Psoas muscle (tissue), 7 donors: ENCODE measurements at regions not wholly inside any gene's neighbourhood (a gene's known extent, or its start where the extent isn't known, plus 50 kb on each side); places are given as distances from the start of the nearest gene placed in this dataset.

Experiments
- ATAC-seq, 4 donors: fragments of 200-7000 bp; cut with Tn5 transposase; one replicate each; pipeline ENCODE4 v1.9.1; 2020; ENCODE audit warnings: moderate library complexity in 3 of 4, mild to moderate bottlenecking in 2 of 4
- DNase-seq, 2 donors: peaks; one replicate each; pipeline ENCODE4 v3.0.0-alpha.2; 2020
- H3K27ac ChIP-seq: fragments of 200-600 bp; one replicate; pipeline ENCODE4 v1.8.0; 2022
- H3K27me3 ChIP-seq, 3 donors: fragments of 200-600 bp in 1 of 3; one replicate each; pipeline versions ENCODE4 v1.6.1 to v1.8.0; 2013 to 2022; ENCODE audit warnings: low read length in 2 of 3, mild to moderate bottlenecking in 2 of 3, moderate library complexity in 1 of 3; ENCODE audit not compliant: insufficient read depth in 3 of 3
- H3K36me3 ChIP-seq, 2 donors: fragments of 200-600 bp in 1 of 2; one replicate each; pipeline versions ENCODE4 v1.6.1 to v1.8.0; 2013 to 2022; ENCODE audit warnings: low read depth in 1 of 2, mild to moderate bottlenecking in 1 of 2, moderate library complexity in 1 of 2; ENCODE audit not compliant: insufficient read depth in 1 of 2
- H3K4me1 ChIP-seq: fragments of 200-600 bp; one replicate; pipeline ENCODE4 v1.8.0; 2022
- H3K4me3 ChIP-seq: fragments of 200-600 bp; one replicate; pipeline ENCODE4 v1.8.0; 2022; ENCODE audit warnings: mild to moderate bottlenecking
- H3K9me3 ChIP-seq: fragments of 200-600 bp; one replicate; pipeline ENCODE4 v1.8.0; 2022
- WGBS, 3 donors: extraction: QIAGEN DNeasy Blood & Tissue Kit; methylation state at CpG; one replicate each; pipeline versions ENCODE4 v1.1.6 to v1.1.7; 2013; 5-methylcytosine and 5-hydroxymethylcytosine counted together
- intact Hi-C, 2 donors: fragments of 100-400 bp; cut with DNase I; formaldehyde crosslinking; loops; one replicate each; pipeline versions ENCODE4 v1.11.0 to v1.14.2; 2022
- TF ChIP-seq, protein P1 (sequence below): fragments of 200-600 bp; IDR thresholded peaks from one replicate; pipeline ENCODE4 v1.8.0; 2022; ENCODE audit warnings: antibody characterized with exemption
- donor health status: healthy with polysubstance abuse.
- donor health status: DM: no; HTN: no; CAD: no; lungs with moderate emphysema.
- donor health status: Bipolar disorder and iron deficiency.
- donor health status: healthy.
- donor health status: DM: yes; HTN: yes; CAD: no.
- donor health status: DM: no; HTN: no; CAD: no.
- donor health status: DM: yes; HTN: yes; CAD: no.

DNA sequence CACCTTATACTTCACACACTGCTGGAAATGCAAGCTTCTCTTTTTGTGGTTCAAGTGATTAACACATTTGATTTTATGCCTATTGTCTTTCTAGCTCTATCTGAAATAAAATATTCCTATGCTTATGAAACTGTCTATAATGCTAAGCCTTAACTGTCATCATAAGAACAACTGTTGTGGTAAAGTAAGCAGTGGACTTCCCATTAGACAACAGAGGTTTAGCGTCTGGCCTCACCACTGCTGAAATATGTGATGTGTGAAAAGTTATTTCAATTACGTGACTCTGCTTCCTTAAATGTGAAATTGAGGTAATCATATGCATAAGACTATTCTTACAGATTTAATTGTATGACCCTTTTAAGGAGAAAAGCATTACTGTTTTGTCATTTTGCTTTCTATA is 140.2 kb upstream of the LYSMD4 start:
- DNase-seq (no peak), ATAC-seq (no peak)
- Histone ChIP-seq H3K9me3 (no peaks in the 10 kb centered on the region), H3K27ac (no peak overlapping the region), H3K27me3 (no peaks in the 10 kb centered on the region), H3K36me3 (no peaks in the 10 kb centered on the region), H3K4me1 (no peaks in the 10 kb centered on the region), H3K4me3 (no peak overlapping the region)
- intact Hi-C loops = no loop called here
- 70 to 74% (median 74%) methylated on average over 2 of the region's 2 CpGs for WGBS, 3 donors
- TF ChIP-seq, protein P1, sequence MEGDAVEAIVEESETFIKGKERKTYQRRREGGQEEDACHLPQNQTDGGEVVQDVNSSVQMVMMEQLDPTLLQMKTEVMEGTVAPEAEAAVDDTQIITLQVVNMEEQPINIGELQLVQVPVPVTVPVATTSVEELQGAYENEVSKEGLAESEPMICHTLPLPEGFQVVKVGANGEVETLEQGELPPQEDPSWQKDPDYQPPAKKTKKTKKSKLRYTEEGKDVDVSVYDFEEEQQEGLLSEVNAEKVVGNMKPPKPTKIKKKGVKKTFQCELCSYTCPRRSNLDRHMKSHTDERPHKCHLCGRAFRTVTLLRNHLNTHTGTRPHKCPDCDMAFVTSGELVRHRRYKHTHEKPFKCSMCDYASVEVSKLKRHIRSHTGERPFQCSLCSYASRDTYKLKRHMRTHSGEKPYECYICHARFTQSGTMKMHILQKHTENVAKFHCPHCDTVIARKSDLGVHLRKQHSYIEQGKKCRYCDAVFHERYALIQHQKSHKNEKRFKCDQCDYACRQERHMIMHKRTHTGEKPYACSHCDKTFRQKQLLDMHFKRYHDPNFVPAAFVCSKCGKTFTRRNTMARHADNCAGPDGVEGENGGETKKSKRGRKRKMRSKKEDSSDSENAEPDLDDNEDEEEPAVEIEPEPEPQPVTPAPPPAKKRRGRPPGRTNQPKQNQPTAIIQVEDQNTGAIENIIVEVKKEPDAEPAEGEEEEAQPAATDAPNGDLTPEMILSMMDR = no peak

DNA sequence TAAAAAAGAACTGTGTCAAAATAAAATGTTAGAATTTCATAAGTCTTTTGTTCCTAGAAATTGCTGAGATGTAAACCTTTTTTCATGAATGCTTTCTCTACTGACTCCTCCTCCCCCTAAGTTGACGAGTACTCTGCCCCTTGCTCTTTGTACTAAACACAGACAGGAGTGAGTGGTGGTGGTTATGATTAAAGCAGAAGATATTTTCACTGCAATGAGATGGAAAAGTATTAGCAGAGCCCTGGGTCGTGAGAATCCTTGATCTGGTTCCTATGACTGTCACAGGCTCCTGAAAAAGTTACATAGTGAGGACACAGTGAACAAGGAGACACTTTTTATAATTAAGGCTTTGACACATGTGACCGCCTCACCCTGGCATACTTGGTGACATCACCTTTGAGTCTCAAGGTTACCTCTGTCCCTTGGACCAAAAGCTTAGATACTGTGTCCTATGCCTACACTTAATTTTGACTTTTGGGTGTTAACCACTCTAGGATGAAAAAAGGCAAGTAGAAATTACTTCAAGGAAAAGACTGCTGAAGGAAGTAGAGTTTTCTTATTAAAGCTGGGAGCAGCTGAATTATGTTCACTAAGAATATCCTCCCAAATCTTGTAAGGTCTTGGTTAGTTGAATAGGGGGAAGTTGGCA is 130.4 kb upstream of the LYSMD4 start:
- H3K27ac ChIP-seq = no peak overlapping the region
- no peaks in the 10 kb centered on the region for H3K4me1 ChIP-seq
- 78 to 83% (median 81%) methylated on average over 3 of the region's 3 CpGs for WGBS, 3 donors
- no peaks in the 10 kb centered on the region for H3K27me3 ChIP-seq
- ATAC-seq = no peak
- no peak for DNase-seq
- no peaks in the 10 kb centered on the region for H3K9me3 ChIP-seq
- H3K4me3 ChIP-seq = no peak overlapping the region
- TF ChIP-seq, protein P1 = no peak
- intact Hi-C loops = loop anchor here in 1 of 2 donors (10.0 kb wide), 1 partner anchor 61 kb away; no protein-coding TSS in a partner anchor
- H3K36me3 ChIP-seq = no peaks in the 10 kb centered on the region

- ATAC-seq (no peak), DNase-seq (no peak)
- TF ChIP-seq, protein P1 = no peak
- H3K27me3 ChIP-seq = no peaks in the 10 kb centered on the region
- H3K4me1 ChIP-seq = no peaks in the 10 kb centered on the region
- 89 to 100% (median 97%) methylated on average over 1 of the region's 1 CpG for WGBS, 3 donors
- H3K27ac ChIP-seq = no peak overlapping the region
- H3K9me3 ChIP-seq = no peaks in the 10 kb centered on the region
- H3K4me3 ChIP-seq = no peak overlapping the region
- intact Hi-C loops = no loop called here
- H3K36me3 ChIP-seq = no peaks in the 10 kb centered on the region
Measured at GRCh38 chr15:99857836-99858235, 124.6 kb upstream of the LYSMD4 start.

DNA sequence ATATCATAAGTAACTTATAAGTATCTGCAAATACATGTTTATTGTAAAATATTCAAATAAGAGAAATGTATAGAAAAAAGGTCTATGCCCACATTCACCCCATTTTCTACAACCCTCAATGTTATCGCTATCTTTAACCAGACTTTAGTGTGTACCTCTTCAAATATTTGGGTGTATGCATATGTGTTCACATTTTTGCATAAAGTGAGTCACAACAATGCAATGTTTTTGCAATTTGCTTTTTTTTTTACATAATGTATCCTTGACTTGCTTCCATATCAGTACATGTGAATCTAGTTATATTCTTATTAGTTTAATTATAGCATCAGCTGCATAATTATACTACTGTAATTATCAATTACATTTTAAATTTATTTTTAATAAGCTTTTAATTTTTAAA is 117.3 kb upstream of the LYSMD4 start:
- no peak for ATAC-seq
- Histone ChIP-seq H3K36me3 (no peaks in the 10 kb centered on the region), H3K4me3 (no peak overlapping the region), H3K27ac (no peak overlapping the region), H3K27me3 (no peaks in the 10 kb centered on the region), H3K4me1 (no peaks in the 10 kb centered on the region), H3K9me3 (no peaks in the 10 kb centered on the region)
- WGBS, 3 donors = 98 to 100% (median 98%) methylated on average over 1 of the region's 1 CpG
- intact Hi-C loops = no loop called here
- TF ChIP-seq, protein P1 = no peak
- no peak for DNase-seq

DNA sequence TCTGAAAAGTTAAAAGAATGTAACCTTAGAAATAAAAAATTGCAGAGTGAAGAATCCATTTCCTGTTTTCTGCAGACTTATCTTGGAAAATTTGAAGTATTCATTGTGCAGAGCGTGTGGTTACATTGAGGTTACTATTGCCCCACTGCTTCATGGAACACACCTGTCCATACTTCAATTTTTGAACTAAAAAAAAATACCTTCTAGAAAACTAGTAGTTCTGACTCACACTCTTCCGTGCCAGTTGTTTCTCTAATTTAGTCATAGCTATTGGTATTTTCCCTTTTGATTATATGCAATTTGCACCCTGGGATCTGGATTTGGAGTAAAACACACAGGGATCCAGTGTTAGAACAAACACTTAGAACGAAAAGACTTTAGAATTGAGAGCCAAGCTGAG is 111.8 kb upstream of the LYSMD4 start:
- no peak for ATAC-seq
- TF ChIP-seq, protein P1 = no peak
- Histone ChIP-seq H3K36me3 (no peaks in the 10 kb centered on the region), H3K4me3 (no peak overlapping the region), H3K27me3 (no peaks in the 10 kb centered on the region), H3K9me3 (no peaks in the 10 kb centered on the region), H3K4me1 (no peaks in the 10 kb centered on the region), H3K27ac (no peak overlapping the region)
- WGBS, 3 donors = 72 to 87% (median 80%) methylated on average over 3 of the region's 3 CpGs
- DNase-seq = no peak
- intact Hi-C loops = no loop called here
